ENCODE measurements at regions not wholly inside any gene's neighbourhood (a gene's known extent, or its start where the extent isn't known, plus 50 kb on each side); places are given as distances from the start of the nearest gene placed in this dataset.

- TF ChIP-seq CTCF (IDR thresholded peaks at IDR 0.05) (no peak), POLR2A (IDR thresholded peaks at IDR 0.05; ENCODE audit: low read length) (no peak), RAD21 (conservative IDR thresholded peaks at IDR 0.05 in 1 of 2, IDR thresholded peaks at IDR 0.05 in 1 of 2) (no peak), REST (IDR thresholded peaks at IDR 0.05) (no peak), RNF2 (IDR thresholded peaks at IDR 0.05; ENCODE audit: borderline replicate concordance, low read depth) (no peak), EP300 (IDR thresholded peaks at IDR 0.05) (no peak), MYC (IDR thresholded peaks at IDR 0.05; ENCODE audit: borderline replicate concordance, low read length) (no peak), RCOR1 (IDR thresholded peaks at IDR 0.05; ENCODE audit: low read depth, low read length) (no peak), ZSCAN20 (CRISPR knock-in tag; IDR thresholded peaks at IDR 0.05) (no peak), BCL3 (IDR thresholded peaks at IDR 0.05) (no peak), ZFP36 (IDR thresholded peaks at IDR 0.05; ENCODE audit: borderline replicate concordance, partially characterized antibody) (no peak)
- TF ChIP-seq, protein P1, sequence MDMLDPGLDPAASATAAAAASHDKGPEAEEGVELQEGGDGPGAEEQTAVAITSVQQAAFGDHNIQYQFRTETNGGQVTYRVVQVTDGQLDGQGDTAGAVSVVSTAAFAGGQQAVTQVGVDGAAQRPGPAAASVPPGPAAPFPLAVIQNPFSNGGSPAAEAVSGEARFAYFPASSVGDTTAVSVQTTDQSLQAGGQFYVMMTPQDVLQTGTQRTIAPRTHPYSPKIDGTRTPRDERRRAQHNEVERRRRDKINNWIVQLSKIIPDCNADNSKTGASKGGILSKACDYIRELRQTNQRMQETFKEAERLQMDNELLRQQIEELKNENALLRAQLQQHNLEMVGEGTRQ (IDR thresholded peaks at IDR 0.05): no peak
Measured at GRCh38 chr7:3138997-3139396, 95.3 kb upstream of the CARD11 start.

Data from A549 (cell line).